NB4 (cell line): ENCODE measurements at regions not wholly inside any gene's neighbourhood (a gene's known extent, or its start where the extent isn't known, plus 50 kb on each side); places are given as distances from the start of the nearest gene placed in this dataset.

ENCODE experiments used
- DNase-seq: peaks from one replicate; pipeline ENCODE4 v3.0.0; 2010; ENCODE audit warnings: low read depth
- H3K4me3 ChIP-seq: one replicate; pipeline ENCODE4 v1.5.1; 2011; ENCODE audit warnings: mild to moderate bottlenecking, low read depth, low read length, moderate library complexity
- CTCF ChIP-seq: IDR thresholded peaks from one replicate; pipeline ENCODE4 v1.5.1; 2012; ENCODE audit warnings: low read depth, low read length
- MAX ChIP-seq: IDR thresholded peaks from 2 replicates; pipeline ENCODE4 v1.6.1; 2011; ENCODE audit warnings: low read depth, low read length
- MYC ChIP-seq: IDR thresholded peaks from 2 replicates; pipeline ENCODE4 v1.6.1; 2011; ENCODE audit warnings: low read depth, low read length
- POLR2A ChIP-seq: IDR thresholded peaks from 2 replicates; pipeline ENCODE4 v1.6.1; 2011; ENCODE audit warnings: mild to moderate bottlenecking; ENCODE audit not compliant: insufficient read length; ENCODE audit errors: extremely low read depth

GRCh38 chr6:166106076-166106686 lies 61.5 kb downstream of the TBXT start:
- H3K4me3 ChIP-seq = no peak overlapping the region
- DNase-seq = peak; percentile 76
- peak; percentile 55; the same call in 1 of the 2 replicates for TF ChIP-seq MAX
- no peak for TF ChIP-seq POLR2A
- TF ChIP-seq MYC = peak; percentile 58
- peak; percentile 86 for TF ChIP-seq CTCF

GRCh38 chr6:166105341-166106075 lies 62.1 kb downstream of the TBXT start:
- no peak overlapping the region for H3K4me3 ChIP-seq
- TF ChIP-seq MAX = no peak; the same call in 1 of the 2 replicates
- no peak for TF ChIP-seq MYC
- no peak for TF ChIP-seq CTCF
- TF ChIP-seq POLR2A = no peak
- no peak for DNase-seq

GRCh38 chr6:166104872-166105271 lies 62.8 kb downstream of the TBXT start:
- H3K4me3 ChIP-seq = no peak overlapping the region
- no peak for TF ChIP-seq MAX
- TF ChIP-seq CTCF = no peak
- no peak for TF ChIP-seq MYC
- TF ChIP-seq POLR2A = no peak
- no peak for DNase-seq

GRCh38 chr6:166104107-166104506 lies 63.5 kb downstream of the TBXT start:
- no peak for DNase-seq
- TF ChIP-seq MAX = no peak
- TF ChIP-seq MYC = no peak
- no peak for TF ChIP-seq CTCF
- TF ChIP-seq POLR2A = no peak

GRCh38 chr6:166101819-166102419 lies 65.7 kb downstream of the TBXT start:
- H3K4me3 ChIP-seq = no peak overlapping the region
- TF ChIP-seq MYC (no peak), CTCF (no peak), POLR2A (no peak), MAX (no peak)
- no peak for DNase-seq

More at GRCh38 chr6:166104107-166104506, 63.5 kb downstream of the TBXT start:
- no peak overlapping the region for H3K4me3 ChIP-seq
